GM10847 (cell line): ENCODE measurements at regions not wholly inside any gene's neighbourhood (a gene's known extent, or its start where the extent isn't known, plus 50 kb on each side); places are given as distances from the start of the nearest gene placed in this dataset.

Experiments
- POLR2A ChIP-seq: IDR thresholded peaks from 2 replicates; pipeline ENCODE4 v1.6.1; 2011; ENCODE audit not compliant: insufficient read length; ENCODE audit errors: extremely low read depth

- TF ChIP-seq POLR2A = no peak
Measured at GRCh38 chr6:113805811-113806495, 51.2 kb upstream of the MARCKS start.
